HL-60 (cell line): ENCODE measurements at regions not wholly inside any gene's neighbourhood (a gene's known extent, or its start where the extent isn't known, plus 50 kb on each side); places are given as distances from the start of the nearest gene placed in this dataset.
A peak's percentile ranks its signal among the peaks of the same experiment; 100 is the strongest.

Experiments
- GABPA ChIP-seq: IDR thresholded peaks from 2 replicates; pipeline ENCODE4 v1.6.1; 2012; ENCODE audit warnings: low read depth
- POLR2AphosphoS5 ChIP-seq: IDR thresholded peaks from 2 replicates; pipeline ENCODE4 v1.6.1; 2012; ENCODE audit warnings: low read depth
- SPI1 ChIP-seq: IDR thresholded peaks from 2 replicates; pipeline ENCODE4 v1.6.1; 2012; ENCODE audit warnings: low read depth, mild to moderate bottlenecking, borderline replicate concordance
- TF ChIP-seq, protein P1 (sequence below): IDR thresholded peaks from one replicate; pipeline ENCODE4 v1.5.1; 2011; ENCODE audit warnings: low read length, control low read depth, inconsistent platforms; ENCODE audit not compliant: insufficient read depth
- TF ChIP-seq, protein P2 (sequence below): IDR thresholded peaks from 2 replicates; pipeline ENCODE4 v1.6.1; 2012; ENCODE audit warnings: low read depth; ENCODE audit not compliant: insufficient replicate concordance

GRCh38 chr7:36777062-36777461 lies 52.8 kb upstream of the AOAH start:
- TF ChIP-seq, protein P1, sequence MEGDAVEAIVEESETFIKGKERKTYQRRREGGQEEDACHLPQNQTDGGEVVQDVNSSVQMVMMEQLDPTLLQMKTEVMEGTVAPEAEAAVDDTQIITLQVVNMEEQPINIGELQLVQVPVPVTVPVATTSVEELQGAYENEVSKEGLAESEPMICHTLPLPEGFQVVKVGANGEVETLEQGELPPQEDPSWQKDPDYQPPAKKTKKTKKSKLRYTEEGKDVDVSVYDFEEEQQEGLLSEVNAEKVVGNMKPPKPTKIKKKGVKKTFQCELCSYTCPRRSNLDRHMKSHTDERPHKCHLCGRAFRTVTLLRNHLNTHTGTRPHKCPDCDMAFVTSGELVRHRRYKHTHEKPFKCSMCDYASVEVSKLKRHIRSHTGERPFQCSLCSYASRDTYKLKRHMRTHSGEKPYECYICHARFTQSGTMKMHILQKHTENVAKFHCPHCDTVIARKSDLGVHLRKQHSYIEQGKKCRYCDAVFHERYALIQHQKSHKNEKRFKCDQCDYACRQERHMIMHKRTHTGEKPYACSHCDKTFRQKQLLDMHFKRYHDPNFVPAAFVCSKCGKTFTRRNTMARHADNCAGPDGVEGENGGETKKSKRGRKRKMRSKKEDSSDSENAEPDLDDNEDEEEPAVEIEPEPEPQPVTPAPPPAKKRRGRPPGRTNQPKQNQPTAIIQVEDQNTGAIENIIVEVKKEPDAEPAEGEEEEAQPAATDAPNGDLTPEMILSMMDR: no peak
- TF ChIP-seq POLR2AphosphoS5: no peak
- TF ChIP-seq, protein P2, sequence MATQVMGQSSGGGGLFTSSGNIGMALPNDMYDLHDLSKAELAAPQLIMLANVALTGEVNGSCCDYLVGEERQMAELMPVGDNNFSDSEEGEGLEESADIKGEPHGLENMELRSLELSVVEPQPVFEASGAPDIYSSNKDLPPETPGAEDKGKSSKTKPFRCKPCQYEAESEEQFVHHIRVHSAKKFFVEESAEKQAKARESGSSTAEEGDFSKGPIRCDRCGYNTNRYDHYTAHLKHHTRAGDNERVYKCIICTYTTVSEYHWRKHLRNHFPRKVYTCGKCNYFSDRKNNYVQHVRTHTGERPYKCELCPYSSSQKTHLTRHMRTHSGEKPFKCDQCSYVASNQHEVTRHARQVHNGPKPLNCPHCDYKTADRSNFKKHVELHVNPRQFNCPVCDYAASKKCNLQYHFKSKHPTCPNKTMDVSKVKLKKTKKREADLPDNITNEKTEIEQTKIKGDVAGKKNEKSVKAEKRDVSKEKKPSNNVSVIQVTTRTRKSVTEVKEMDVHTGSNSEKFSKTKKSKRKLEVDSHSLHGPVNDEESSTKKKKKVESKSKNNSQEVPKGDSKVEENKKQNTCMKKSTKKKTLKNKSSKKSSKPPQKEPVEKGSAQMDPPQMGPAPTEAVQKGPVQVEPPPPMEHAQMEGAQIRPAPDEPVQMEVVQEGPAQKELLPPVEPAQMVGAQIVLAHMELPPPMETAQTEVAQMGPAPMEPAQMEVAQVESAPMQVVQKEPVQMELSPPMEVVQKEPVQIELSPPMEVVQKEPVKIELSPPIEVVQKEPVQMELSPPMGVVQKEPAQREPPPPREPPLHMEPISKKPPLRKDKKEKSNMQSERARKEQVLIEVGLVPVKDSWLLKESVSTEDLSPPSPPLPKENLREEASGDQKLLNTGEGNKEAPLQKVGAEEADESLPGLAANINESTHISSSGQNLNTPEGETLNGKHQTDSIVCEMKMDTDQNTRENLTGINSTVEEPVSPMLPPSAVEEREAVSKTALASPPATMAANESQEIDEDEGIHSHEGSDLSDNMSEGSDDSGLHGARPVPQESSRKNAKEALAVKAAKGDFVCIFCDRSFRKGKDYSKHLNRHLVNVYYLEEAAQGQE: no peak
- no peak for TF ChIP-seq GABPA
- TF ChIP-seq SPI1: peak; percentile 65; the same call in 1 of the 2 replicates
